ENCODE measurements at regions not wholly inside any gene's neighbourhood (a gene's known extent, or its start where the extent isn't known, plus 50 kb on each side); places are given as distances from the start of the nearest gene placed in this dataset.

DNA sequence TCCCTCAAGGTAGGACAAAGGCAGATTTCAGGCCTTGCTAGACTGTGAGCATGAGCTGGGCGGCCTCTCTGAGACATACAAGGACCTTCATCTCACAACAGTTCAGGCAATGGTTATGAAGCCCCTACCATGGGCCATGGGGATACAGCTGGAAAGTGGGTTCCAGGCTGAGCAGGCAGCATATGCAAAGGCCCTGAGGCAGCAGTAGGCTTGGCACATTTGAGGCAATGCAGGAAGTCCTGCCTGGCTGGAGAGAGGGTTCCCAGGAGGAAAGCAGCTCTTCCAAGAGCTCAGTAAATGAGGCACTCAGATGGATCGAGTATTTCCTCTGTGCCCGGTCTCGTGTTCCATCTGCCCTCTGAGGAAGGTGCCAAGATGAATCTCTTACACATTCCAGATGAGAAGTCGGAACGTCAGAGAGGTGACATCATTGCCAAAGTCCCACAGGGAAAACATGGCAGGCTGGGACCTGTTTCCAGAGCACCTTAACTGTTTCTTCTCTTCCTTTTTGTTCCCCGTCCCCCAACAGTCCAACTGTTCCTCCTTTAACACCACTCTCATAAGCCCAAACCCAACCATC, 388.6 kb downstream of the MN1 start:
- H3K9me3 Mint-ChIP-seq (ENCODE audit: unreplicated experiment) = no peaks in the 10 kb centered on the region
- Histone ChIP-seq H3K79me2 (ENCODE audit: insufficient read depth, low read length) (no peaks in the 10 kb centered on the region), H4K20me1 (ENCODE audit: insufficient read depth, low read length) (no peaks in the 10 kb centered on the region), H3K9me3 (ENCODE audit: insufficient read depth, low read depth, low read length) (no peaks in the 10 kb centered on the region), H2AFZ (ENCODE audit: low read depth, low read length) (no peak overlapping the region), H3K27ac (ENCODE audit: low read depth, low read length) (no peak overlapping the region), H3K9ac (ENCODE audit: low read length) (no peak overlapping the region), H3K27me3 (ENCODE audit: insufficient read depth, low read length) (peaks cover 19% of the 10 kb centered on the region), H3K36me3 (ENCODE audit: insufficient read depth, low read length) (no peaks in the 10 kb centered on the region), H3K4me3 (ENCODE audit: insufficient read depth, low read depth, low read length) (no peak overlapping the region), H3K4me2 (ENCODE audit: low read length) (no peak overlapping the region), H3K4me1 (ENCODE audit: insufficient read depth, low read length) (peaks cover 11% of the 10 kb centered on the region)
- no peak for FAIRE-seq
- H3K27me3 Mint-ChIP-seq (ENCODE audit: low read depth, unreplicated experiment) = no peaks in the 10 kb centered on the region
- H3K36me3 Mint-ChIP-seq (ENCODE audit: low read depth, unreplicated experiment) = no peaks in the 10 kb centered on the region
- H3K27ac Mint-ChIP-seq (ENCODE audit: unreplicated experiment) = no peak overlapping the region
- no peak overlapping the region for H3K4me3 Mint-ChIP-seq (ENCODE audit: unreplicated experiment)
- H3K4me1 Mint-ChIP-seq (ENCODE audit: low read depth, unreplicated experiment) = peaks cover 10% of the 10 kb centered on the region
- DNase-seq (ENCODE audit: low read depth) = no peak
- TF ChIP-seq EZH2 (IDR thresholded peaks at IDR 0.05; ENCODE audit: insufficient read depth, low read length) = no peak
- TF ChIP-seq, protein P1, sequence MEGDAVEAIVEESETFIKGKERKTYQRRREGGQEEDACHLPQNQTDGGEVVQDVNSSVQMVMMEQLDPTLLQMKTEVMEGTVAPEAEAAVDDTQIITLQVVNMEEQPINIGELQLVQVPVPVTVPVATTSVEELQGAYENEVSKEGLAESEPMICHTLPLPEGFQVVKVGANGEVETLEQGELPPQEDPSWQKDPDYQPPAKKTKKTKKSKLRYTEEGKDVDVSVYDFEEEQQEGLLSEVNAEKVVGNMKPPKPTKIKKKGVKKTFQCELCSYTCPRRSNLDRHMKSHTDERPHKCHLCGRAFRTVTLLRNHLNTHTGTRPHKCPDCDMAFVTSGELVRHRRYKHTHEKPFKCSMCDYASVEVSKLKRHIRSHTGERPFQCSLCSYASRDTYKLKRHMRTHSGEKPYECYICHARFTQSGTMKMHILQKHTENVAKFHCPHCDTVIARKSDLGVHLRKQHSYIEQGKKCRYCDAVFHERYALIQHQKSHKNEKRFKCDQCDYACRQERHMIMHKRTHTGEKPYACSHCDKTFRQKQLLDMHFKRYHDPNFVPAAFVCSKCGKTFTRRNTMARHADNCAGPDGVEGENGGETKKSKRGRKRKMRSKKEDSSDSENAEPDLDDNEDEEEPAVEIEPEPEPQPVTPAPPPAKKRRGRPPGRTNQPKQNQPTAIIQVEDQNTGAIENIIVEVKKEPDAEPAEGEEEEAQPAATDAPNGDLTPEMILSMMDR (IDR thresholded peaks at IDR 0.05; ENCODE audit: insufficient read depth, low read depth, low read length) = no peak

DNA sequence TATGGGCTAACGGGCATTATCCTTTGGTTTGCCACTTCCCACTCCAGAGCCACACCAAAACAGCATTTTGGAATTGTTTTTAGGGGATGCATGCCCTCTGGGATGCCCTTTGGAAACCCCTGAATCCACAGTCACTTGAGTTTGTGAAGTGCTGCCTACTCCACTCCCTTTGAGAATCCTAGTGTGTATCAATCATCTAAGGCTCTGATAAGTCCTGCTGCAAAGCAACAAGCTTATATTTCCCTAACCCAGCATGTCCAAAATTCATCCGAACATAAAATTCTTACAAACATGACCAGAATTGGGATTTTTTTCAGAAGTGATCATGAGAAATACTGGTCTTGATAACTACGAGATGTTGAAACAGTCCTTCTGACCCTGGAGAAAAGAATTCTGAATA, 387.9 kb downstream of the MN1 start:
- FAIRE-seq = no peak
- Mint-ChIP-seq H3K9me3 (ENCODE audit: unreplicated experiment) (no peaks in the 10 kb centered on the region), H3K27ac (ENCODE audit: unreplicated experiment) (no peak overlapping the region), H3K36me3 (ENCODE audit: low read depth, unreplicated experiment) (no peaks in the 10 kb centered on the region), H3K4me1 (ENCODE audit: low read depth, unreplicated experiment) (peaks cover 10% of the 10 kb centered on the region), H3K27me3 (ENCODE audit: low read depth, unreplicated experiment) (no peaks in the 10 kb centered on the region), H3K4me3 (ENCODE audit: unreplicated experiment) (no peak overlapping the region)
- Histone ChIP-seq H3K36me3 (ENCODE audit: insufficient read depth, low read length) (no peaks in the 10 kb centered on the region), H3K9ac (ENCODE audit: low read length) (no peak overlapping the region), H3K27me3 (ENCODE audit: insufficient read depth, low read length) (peaks cover 19% of the 10 kb centered on the region), H3K4me1 (ENCODE audit: insufficient read depth, low read length) (peaks cover 11% of the 10 kb centered on the region), H3K79me2 (ENCODE audit: insufficient read depth, low read length) (no peaks in the 10 kb centered on the region), H3K27ac (ENCODE audit: low read depth, low read length) (no peak overlapping the region), H2AFZ (ENCODE audit: low read depth, low read length) (no peak overlapping the region), H3K4me3 (ENCODE audit: insufficient read depth, low read depth, low read length) (no peak overlapping the region), H3K4me2 (ENCODE audit: low read length) (no peak overlapping the region), H4K20me1 (ENCODE audit: insufficient read depth, low read length) (no peaks in the 10 kb centered on the region), H3K9me3 (ENCODE audit: insufficient read depth, low read depth, low read length) (no peaks in the 10 kb centered on the region)
- TF ChIP-seq EZH2 (IDR thresholded peaks at IDR 0.05; ENCODE audit: insufficient read depth, low read length) = no peak
- TF ChIP-seq, protein P1 (IDR thresholded peaks at IDR 0.05; ENCODE audit: insufficient read depth, low read depth, low read length) = no peak
- DNase-seq (ENCODE audit: low read depth) = no peak

All from astrocyte (in vitro differentiated cells and primary cell).